H1 (cell line): ENCODE measurements at regions not wholly inside any gene's neighbourhood (a gene's known extent, or its start where the extent isn't known, plus 50 kb on each side); places are given as distances from the start of the nearest gene placed in this dataset.

Experiments used
- CHD7 ChIP-seq: fragments of 300-600 bp; sonication (generic); IDR thresholded peaks from 2 replicates; pipeline ENCODE4 v1.7.1; 2012; ENCODE audit warnings: low read length, moderate library complexity, mild to moderate bottlenecking, inconsistent platforms; ENCODE audit not compliant: insufficient replicate concordance

- TF ChIP-seq CHD7: no peak
- TF ChIP-seq, all 59 proteins: peak for 0
Observed at GRCh38 chr20:48325656-48326433, 502.0 kb downstream of the PREX1 start (continued).
